HEK293T (cell line): ENCODE measurements at regions not wholly inside any gene's neighbourhood (a gene's known extent, or its start where the extent isn't known, plus 50 kb on each side); places are given as distances from the start of the nearest gene placed in this dataset.

Experiments used
- L3MBTL2 ChIP-seq: fragments of 450-650 bp; conservative IDR thresholded peaks from 2 replicates; pipeline ENCODE4 v1.6.1; 2016; ENCODE audit warnings: mild to moderate bottlenecking
- TARDBP ChIP-seq: fragments of 450-650 bp; IDR thresholded peaks from 2 replicates; pipeline ENCODE4 v1.6.1; 2016

DNA sequence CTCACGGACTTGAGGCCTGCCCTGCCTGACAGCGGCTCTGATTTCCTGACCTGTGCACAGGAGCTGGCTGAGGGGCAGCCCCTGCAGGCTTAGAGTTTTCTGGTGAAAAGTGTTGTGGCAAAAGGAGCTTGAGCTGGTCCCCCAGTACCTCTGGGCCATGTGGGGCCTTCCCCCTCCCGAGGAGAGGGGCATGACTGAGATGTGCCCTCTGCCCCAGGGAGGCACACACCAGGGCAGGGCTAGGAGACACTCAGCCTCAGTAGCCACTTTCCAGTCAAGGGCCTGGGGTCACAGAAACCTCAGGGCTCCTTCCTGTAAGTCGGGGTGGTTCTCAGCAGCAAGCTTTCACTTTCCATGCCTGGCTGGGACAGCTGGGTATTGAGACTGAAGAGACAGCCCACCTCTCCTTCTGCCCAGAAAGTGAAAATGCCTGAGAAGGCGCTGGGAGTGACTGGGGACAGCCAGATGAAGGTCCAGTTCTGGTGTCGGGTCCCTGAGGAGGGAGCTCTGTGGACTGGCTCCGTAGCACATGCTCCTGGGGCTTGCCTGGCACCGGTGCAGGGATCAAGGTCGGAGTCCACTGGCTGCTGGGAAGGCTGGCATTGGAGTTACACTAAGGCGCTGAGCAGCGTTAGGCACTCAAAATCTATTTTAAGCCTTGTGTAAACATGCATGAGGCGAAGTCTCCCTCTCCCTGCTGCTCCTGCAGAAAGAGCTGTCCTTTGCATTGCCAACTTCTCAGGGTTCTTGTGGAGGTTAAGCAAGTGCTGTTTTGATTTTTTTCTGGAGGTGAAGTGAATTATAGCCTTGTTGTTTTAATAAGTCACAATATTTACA is 394.9 kb downstream of the GADD45G start:
- TF ChIP-seq TARDBP (no peak), L3MBTL2 (peak; percentile 31; the same call in 1 of the 2 replicates)
